ENCODE measurements at regions not wholly inside any gene's neighbourhood (a gene's known extent, or its start where the extent isn't known, plus 50 kb on each side); places are given as distances from the start of the nearest gene placed in this dataset.

DNA sequence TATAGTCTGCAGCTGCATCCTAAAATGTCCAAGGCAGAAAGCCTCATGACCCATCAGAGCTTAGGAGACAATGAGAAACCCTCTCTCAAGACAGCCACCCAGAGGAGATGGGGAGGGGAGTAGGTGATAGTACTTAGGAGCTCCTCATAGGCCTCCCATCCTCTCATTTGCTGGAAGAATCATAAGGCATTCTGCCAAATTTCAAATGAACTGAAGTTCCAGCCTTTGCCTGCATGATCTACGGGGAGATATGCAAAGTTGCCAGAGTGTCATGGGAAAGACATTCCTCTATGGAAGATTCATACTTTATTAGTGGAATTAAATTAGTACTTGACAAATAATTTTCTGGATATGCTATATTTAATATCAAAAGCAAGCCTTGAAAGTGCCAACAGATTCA lies 194.1 kb upstream of the GJE1 start:
- TF ChIP-seq, protein P1, sequence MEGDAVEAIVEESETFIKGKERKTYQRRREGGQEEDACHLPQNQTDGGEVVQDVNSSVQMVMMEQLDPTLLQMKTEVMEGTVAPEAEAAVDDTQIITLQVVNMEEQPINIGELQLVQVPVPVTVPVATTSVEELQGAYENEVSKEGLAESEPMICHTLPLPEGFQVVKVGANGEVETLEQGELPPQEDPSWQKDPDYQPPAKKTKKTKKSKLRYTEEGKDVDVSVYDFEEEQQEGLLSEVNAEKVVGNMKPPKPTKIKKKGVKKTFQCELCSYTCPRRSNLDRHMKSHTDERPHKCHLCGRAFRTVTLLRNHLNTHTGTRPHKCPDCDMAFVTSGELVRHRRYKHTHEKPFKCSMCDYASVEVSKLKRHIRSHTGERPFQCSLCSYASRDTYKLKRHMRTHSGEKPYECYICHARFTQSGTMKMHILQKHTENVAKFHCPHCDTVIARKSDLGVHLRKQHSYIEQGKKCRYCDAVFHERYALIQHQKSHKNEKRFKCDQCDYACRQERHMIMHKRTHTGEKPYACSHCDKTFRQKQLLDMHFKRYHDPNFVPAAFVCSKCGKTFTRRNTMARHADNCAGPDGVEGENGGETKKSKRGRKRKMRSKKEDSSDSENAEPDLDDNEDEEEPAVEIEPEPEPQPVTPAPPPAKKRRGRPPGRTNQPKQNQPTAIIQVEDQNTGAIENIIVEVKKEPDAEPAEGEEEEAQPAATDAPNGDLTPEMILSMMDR (IDR thresholded peaks at IDR 0.05): no peak
- no peak for TF ChIP-seq POLR2A (IDR thresholded peaks at IDR 0.05)
